Glutamatergic neuron (in vitro differentiated cells): ENCODE measurements at regions not wholly inside any gene's neighbourhood (a gene's known extent, or its start where the extent isn't known, plus 50 kb on each side); places are given as distances from the start of the nearest gene placed in this dataset.

Experiments
- DNase-seq: peaks from one replicate; pipeline ENCODE4 v3.0.0; 2022
- H3K27ac Mint-ChIP-seq: one replicate; pipeline ENCODE4 v1.8.0; 2020; ENCODE audit warnings: mild to moderate bottlenecking, mixed read lengths, inconsistent platforms; ENCODE audit not compliant: unreplicated experiment
- H3K27me3 Mint-ChIP-seq: one replicate; pipeline ENCODE4 v1.8.0; 2020; ENCODE audit warnings: mild to moderate bottlenecking, moderate library complexity, mixed read lengths, inconsistent platforms; ENCODE audit not compliant: unreplicated experiment
- H3K36me3 Mint-ChIP-seq: one replicate; pipeline ENCODE4 v1.8.0; 2020; ENCODE audit warnings: mild to moderate bottlenecking, mixed read lengths, inconsistent platforms; ENCODE audit not compliant: unreplicated experiment
- H3K4me1 Mint-ChIP-seq: one replicate; pipeline ENCODE4 v1.8.0; 2020; ENCODE audit warnings: mild to moderate bottlenecking, low read depth, mixed read lengths, inconsistent platforms; ENCODE audit not compliant: unreplicated experiment
- H3K4me3 Mint-ChIP-seq: one replicate; pipeline ENCODE4 v1.8.0; 2020; ENCODE audit warnings: mild to moderate bottlenecking, mixed read lengths, inconsistent platforms; ENCODE audit not compliant: unreplicated experiment
- H3K9me3 Mint-ChIP-seq: one replicate; pipeline ENCODE4 v1.8.0; 2020; ENCODE audit warnings: mild to moderate bottlenecking, moderate library complexity, mixed read lengths, inconsistent platforms; ENCODE audit not compliant: unreplicated experiment
- CTCF ChIP-seq: fragments of 200-600 bp; sonication (generic); IDR thresholded peaks from one replicate; pipeline ENCODE4 v1.5.0; 2021; ENCODE audit not compliant: partially characterized antibody, unreplicated experiment

- DNase-seq = no peak
- Mint-ChIP-seq H3K27ac (no peak overlapping the region), H3K9me3 (no peaks in the 10 kb centered on the region), H3K36me3 (no peaks in the 10 kb centered on the region), H3K4me1 (peaks cover 4% of the 10 kb centered on the region), H3K4me3 (no peak overlapping the region), H3K27me3 (no peaks in the 10 kb centered on the region)
- no peak for TF ChIP-seq CTCF
These were observed 619.3 kb upstream of the TECRL start for GRCh38 chr4:65028592-65028991.

GRCh38 chr4:65023883-65024670, 614.8 kb upstream of the TECRL start:
- H3K9me3 Mint-ChIP-seq = no peaks in the 10 kb centered on the region
- no peak overlapping the region for H3K27ac Mint-ChIP-seq
- no peak overlapping the region for H3K4me3 Mint-ChIP-seq
- peaks cover 4% of the 10 kb centered on the region for H3K4me1 Mint-ChIP-seq
- DNase-seq = no peak
- no peak for TF ChIP-seq CTCF
- no peaks in the 10 kb centered on the region for H3K27me3 Mint-ChIP-seq
- no peaks in the 10 kb centered on the region for H3K36me3 Mint-ChIP-seq

GRCh38 chr4:65023081-65023480, 613.8 kb upstream of the TECRL start:
- Mint-ChIP-seq H3K9me3 (no peaks in the 10 kb centered on the region), H3K36me3 (no peaks in the 10 kb centered on the region), H3K27ac (no peak overlapping the region), H3K4me3 (no peak overlapping the region), H3K27me3 (no peaks in the 10 kb centered on the region), H3K4me1 (peaks cover 4% of the 10 kb centered on the region)
- no peak for TF ChIP-seq CTCF
- DNase-seq = no peak

GRCh38 chr4:65021737-65022136, 612.5 kb upstream of the TECRL start:
- TF ChIP-seq CTCF = no peak
- Mint-ChIP-seq H3K27me3 (no peaks in the 10 kb centered on the region), H3K4me1 (peaks cover 4% of the 10 kb centered on the region), H3K4me3 (no peak overlapping the region), H3K36me3 (no peaks in the 10 kb centered on the region), H3K9me3 (no peaks in the 10 kb centered on the region), H3K27ac (no peak overlapping the region)
- no peak for DNase-seq

- Mint-ChIP-seq H3K27me3 (no peaks in the 10 kb centered on the region), H3K9me3 (no peaks in the 10 kb centered on the region), H3K4me1 (peaks cover 4% of the 10 kb centered on the region), H3K36me3 (no peaks in the 10 kb centered on the region), H3K27ac (no peak overlapping the region), H3K4me3 (no peak overlapping the region)
- TF ChIP-seq CTCF = no peak
- DNase-seq = no peak
These were observed 611.9 kb upstream of the TECRL start for GRCh38 chr4:65021149-65021548.
